HG02852 (cell line): ENCODE measurements at regions not wholly inside any gene's neighbourhood (a gene's known extent, or its start where the extent isn't known, plus 50 kb on each side); places are given as distances from the start of the nearest gene placed in this dataset.

Source experiments
- ATAC-seq: cut with Tn5 transposase; IDR thresholded peaks from one replicate; pipeline ENCODE4 v1.9.1; 2021; ENCODE audit warnings: mild to moderate bottlenecking, moderate library complexity; ENCODE audit not compliant: unreplicated experiment

- no peak for ATAC-seq
These were observed 67.3 kb upstream of the MAP3K7 start for GRCh38 chr6:90654166-90654565.

DNA sequence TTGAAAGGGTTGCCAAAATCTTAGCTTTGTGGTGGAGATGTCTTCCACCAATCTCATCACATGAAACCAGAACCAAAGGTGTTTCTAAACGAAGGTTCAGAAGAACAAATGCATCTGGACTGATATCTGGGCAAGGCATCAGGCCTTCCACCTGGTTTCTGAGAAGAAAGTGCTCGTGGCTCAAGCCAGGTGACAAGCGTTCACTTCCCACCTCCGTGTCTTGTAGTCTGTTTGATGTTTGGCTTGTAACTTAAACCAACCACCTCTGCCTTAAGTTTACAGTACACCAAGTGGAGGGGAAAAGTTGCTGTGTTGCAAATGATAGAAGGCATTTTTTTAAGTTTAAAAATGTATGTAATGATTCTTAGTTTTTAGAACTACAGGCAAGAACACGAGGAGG is 66.9 kb upstream of the MAP3K7 start:
- ATAC-seq, result no peak

DNA sequence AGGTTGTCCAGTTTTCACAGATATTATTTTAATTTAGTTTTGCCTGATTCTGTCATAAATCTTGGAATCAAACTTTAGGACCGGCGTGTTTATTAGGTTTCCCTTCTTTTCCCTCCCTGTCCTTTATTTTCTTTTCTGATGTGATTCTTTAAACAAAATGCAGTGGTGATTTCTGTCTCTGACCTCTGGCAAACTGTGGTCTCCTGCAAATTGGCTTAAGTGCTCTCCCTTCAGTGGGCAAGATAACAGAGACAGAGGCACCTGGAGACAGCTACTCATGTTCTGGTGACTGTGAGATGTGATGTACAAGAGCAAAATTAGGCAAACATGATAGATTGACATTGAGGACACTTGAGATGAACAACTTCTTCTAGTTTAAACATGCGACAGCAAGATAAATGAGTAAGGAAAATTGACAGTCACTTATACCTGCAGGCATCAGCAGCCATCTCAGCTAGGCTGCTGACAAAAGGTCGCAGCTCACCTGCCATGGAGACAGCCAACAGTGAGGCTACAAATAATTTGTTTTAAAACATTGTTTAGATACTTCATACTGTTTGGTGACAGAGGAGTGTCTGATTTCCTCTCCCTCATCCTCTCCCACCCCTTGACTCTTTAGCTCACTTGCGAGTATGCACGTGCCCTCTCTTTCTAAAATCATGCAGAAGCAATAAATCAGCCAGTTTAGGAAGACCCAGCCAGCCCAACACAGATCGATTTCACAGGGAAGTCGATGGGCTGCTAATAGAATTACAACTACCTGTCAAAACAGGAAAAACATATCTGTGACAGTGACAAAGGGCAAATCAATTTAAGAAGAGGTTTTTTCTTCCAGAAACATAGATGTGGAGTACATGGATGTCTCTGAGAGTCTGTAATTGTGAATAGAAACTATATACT is 63.4 kb upstream of the MAP3K7 start:
- ATAC-seq, result no peak

DNA sequence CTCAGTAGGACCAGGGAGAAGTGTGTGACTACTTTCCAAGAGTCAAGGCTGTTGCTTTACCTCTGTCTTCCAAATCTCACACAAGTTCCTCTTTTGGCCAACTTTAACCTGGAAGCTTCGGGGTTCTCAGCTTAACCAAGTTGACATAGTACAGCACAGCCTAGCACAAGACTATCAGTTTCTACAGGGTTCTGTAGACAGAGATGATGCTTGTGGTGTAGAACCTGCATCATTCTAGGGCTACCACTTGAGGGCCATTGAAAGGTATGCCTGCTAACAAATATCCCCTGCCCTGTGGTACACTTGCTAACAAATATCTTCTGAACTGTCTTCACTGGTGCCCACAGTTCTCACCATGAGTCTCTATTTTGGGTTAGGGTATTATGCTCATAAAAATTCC is 62.0 kb upstream of the MAP3K7 start:
- ATAC-seq, result no peak

DNA sequence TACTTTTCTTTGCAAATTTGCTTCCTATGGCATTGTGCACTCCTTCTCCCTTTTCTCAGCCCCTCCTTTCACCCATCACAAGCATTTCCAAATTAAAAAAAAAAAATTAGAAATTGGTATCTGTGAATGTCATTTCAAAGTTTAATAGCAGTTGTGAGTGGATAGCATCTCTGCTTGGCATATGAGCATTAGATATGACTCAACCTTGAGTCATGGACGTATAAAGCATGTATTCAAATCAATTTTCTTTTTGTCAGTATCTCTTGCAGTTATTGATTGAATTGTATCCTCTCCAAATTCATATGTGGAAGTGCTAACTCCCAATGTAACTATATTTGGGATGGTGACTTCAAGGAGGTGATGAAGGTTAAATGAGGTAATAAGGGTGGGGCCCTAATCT is 60.1 kb upstream of the MAP3K7 start:
- ATAC-seq, result no peak

GRCh38 chr6:90645634-90646033 is 58.8 kb upstream of the MAP3K7 start:
- no peak for ATAC-seq

DNA sequence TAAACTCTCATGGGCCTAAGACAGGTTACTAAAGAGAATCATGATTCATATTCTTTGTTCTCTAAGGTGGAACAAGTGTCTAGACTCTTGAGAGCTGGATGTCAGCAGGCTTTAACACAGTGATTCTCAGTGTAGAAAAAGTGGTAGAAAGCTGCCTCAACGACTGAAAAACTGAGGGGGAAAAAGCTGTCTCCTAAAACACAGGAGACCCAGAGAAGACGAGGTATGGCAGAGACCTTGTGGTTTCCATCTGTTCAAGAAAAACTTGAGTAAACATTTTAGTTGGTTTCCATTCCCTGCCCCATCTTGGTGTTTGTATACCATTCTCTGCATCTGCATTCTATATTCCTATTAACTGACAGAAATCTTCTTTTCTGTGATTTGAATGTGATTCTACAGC is 57.6 kb upstream of the MAP3K7 start:
- ATAC-seq, result no peak

- no peak for ATAC-seq
These were observed 56.5 kb upstream of the MAP3K7 start for GRCh38 chr6:90643381-90643780.

DNA sequence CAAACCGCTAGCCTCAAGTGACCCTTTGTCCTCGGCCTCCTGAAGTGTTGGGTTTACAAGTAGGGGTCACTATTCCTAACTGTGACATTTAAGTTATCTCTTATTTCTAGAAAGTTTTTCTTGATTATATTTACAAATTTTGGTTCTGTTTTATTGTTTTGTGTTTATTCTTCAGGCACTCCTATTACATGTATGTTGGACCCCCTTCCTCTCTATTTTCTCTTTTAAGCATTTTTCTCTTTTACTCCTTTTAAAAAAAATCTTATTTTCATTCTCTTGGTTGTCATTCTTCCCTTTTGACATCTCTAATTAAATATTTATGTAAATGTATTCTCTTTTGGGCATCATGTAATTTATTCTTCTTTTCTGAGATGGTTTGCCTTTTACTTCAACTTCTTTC is 50.4 kb upstream of the MAP3K7 start:
- ATAC-seq, result no peak
